ENCODE measurements at regions not wholly inside any gene's neighbourhood (a gene's known extent, or its start where the extent isn't known, plus 50 kb on each side); places are given as distances from the start of the nearest gene placed in this dataset.
"Not testable (repeated sequence)": the region's sequence is repeated elsewhere in the genome, so short reads cannot be mapped to it uniquely, and the experiment has no call there.

DNA sequence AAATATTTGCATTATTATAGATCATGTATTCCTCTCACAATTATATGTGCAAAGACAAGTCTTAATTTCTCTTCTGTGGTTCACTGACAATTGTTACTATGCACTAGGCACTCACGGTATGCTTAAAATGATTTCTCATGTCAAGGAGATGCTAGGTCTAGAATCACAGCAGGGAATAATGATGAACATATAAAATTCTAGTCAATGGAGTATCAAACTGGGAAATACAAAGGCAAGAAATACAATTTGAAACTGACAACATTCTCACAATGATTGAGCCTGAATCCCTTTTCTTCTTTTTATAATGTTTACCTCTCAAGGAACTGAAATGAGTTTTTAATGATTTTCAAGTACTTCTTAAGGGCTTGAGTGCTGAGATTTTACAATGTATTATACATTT, 302.3 kb upstream of the GRAMD2B start:
- Histone ChIP-seq H3K4me1 (no peaks in the 10 kb centered on the region; the same call in 1 of the 2 replicates), H3K9me3 (no peaks in the 10 kb centered on the region), H3K36me3 (no peaks in the 10 kb centered on the region), H3K27me3 (no peaks in the 10 kb centered on the region), H3K4me3 (ENCODE audit: low read depth, low read length) (no peak overlapping the region)
- TF ChIP-seq, protein P1, sequence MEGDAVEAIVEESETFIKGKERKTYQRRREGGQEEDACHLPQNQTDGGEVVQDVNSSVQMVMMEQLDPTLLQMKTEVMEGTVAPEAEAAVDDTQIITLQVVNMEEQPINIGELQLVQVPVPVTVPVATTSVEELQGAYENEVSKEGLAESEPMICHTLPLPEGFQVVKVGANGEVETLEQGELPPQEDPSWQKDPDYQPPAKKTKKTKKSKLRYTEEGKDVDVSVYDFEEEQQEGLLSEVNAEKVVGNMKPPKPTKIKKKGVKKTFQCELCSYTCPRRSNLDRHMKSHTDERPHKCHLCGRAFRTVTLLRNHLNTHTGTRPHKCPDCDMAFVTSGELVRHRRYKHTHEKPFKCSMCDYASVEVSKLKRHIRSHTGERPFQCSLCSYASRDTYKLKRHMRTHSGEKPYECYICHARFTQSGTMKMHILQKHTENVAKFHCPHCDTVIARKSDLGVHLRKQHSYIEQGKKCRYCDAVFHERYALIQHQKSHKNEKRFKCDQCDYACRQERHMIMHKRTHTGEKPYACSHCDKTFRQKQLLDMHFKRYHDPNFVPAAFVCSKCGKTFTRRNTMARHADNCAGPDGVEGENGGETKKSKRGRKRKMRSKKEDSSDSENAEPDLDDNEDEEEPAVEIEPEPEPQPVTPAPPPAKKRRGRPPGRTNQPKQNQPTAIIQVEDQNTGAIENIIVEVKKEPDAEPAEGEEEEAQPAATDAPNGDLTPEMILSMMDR (IDR thresholded peaks at IDR 0.05; ENCODE audit: low read depth, low read length) = no peak
- no peak for DNase-seq

DNA sequence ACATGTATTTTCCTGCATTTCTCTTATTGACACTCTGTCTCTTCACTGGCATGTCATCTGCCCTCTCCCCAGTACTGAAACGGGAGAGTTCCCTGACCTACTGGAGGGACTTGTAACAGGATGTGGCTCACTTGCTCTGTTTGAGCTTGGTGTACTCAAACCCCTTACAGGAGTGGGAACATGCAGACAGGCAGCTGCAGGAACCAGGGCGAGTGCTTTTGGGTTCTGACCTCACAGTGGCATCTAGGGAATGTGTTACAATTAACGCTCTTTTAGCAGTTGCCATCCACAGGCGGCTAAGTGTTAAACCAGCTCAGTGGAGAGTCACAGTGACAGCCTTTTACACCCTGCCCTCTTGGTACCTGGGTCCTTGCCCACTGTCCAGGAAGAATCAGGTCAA, 300.3 kb upstream of the GRAMD2B start:
- Histone ChIP-seq H3K36me3 (no peaks in the 10 kb centered on the region), H3K9me3 (no peaks in the 10 kb centered on the region), H3K27me3 (no peaks in the 10 kb centered on the region), H3K4me3 (ENCODE audit: low read depth, low read length) (no peak overlapping the region), H3K4me1 (no peaks in the 10 kb centered on the region; the same call in 1 of the 2 replicates)
- TF ChIP-seq, protein P1 (IDR thresholded peaks at IDR 0.05; ENCODE audit: low read depth, low read length) = no peak
- DNase-seq = no peak

DNA sequence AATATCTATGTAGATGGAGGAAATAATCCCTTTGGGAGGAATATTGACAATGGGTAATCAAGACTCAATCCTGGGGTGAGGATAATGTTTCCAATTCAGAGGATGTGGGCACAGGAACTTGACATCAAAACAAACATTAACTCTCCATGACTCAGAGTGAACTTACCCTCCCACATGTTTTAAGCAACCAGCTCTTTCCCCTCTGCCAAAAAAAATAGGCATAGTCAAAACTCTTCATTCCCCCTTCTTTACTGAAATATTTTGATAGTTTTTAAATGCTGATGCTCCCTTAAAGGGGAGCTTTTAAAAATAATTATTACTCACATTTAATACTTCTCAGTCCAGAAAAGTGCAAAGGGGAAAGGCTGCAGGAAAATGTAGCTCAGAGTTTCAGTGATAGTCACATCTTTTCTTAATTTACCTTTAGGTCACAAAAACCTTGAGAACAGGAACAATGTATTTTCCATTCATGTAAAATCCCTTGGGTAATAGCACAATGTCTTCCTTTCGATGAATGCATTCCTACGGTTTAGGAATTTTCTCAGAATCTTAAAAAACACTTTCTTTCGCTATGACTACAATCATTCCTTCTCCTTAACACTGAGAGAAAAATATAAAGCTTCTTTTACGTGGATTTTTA, 298.4 kb upstream of the GRAMD2B start:
- Histone ChIP-seq H3K36me3 (no peaks in the 10 kb centered on the region), H3K4me3 (ENCODE audit: low read depth, low read length) (no peak overlapping the region), H3K27me3 (no peaks in the 10 kb centered on the region), H3K9me3 (no peaks in the 10 kb centered on the region), H3K4me1 (no peaks in the 10 kb centered on the region; the same call in 1 of the 2 replicates)
- DNase-seq = no peak
- TF ChIP-seq, protein P1 (IDR thresholded peaks at IDR 0.05; ENCODE audit: low read depth, low read length) = no peak

DNA sequence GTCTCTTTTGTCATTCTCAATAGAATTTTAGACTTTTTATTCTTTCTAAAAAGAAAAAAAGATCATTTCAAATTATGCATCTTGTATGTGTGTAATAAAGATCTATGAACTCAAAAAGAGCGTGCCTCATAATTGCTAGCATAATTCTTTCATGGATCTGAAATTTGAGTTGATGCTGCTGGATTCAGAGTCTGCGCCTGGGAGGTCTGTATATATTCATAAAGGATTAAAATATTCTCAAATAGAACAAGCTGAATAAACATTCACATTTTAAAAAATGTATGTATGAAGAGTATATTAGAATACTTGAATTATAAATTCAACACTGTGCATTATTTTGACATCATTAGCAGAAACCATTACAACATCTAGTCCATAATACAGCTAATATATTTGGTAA, 297.8 kb upstream of the GRAMD2B start:
- no peaks in the 10 kb centered on the region for H3K36me3 ChIP-seq

DNA sequence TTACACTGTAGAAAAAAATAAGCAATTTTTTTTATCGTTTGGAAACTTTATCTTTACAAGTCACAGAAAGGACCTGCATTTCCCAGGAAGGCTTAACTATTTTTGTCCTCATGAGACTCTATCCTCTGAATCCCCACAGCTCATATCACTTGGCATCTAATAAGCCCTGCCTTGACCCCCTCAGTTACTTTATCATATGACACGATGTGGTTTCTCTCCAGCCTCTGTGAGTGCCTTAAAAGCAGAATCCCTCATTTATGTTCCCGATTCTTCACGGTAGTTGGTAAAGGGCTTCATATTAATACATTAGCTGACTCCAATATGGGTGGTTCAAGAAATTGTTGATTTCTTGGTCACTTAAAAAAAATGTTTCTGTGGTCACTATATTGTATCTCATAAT, 296.6 kb upstream of the GRAMD2B start:
- Histone ChIP-seq H3K36me3 (no peaks in the 10 kb centered on the region), H3K9me3 (no peaks in the 10 kb centered on the region), H3K4me1 (no peaks in the 10 kb centered on the region; the same call in 1 of the 2 replicates), H3K4me3 (ENCODE audit: low read depth, low read length) (no peak overlapping the region), H3K27me3 (no peaks in the 10 kb centered on the region)
- TF ChIP-seq, protein P1 (IDR thresholded peaks at IDR 0.05; ENCODE audit: low read depth, low read length) = no peak
- DNase-seq = no peak

More for the DNA sequence above, 297.8 kb upstream of the GRAMD2B start:
- Histone ChIP-seq H3K4me1 (no peaks in the 10 kb centered on the region; the same call in 1 of the 2 replicates), H3K9me3 (no peaks in the 10 kb centered on the region), H3K27me3 (no peaks in the 10 kb centered on the region), H3K4me3 (ENCODE audit: low read depth, low read length) (no peak overlapping the region)
- no peak for DNase-seq
- TF ChIP-seq, protein P1 (IDR thresholded peaks at IDR 0.05; ENCODE audit: low read depth, low read length) = no peak

DNA sequence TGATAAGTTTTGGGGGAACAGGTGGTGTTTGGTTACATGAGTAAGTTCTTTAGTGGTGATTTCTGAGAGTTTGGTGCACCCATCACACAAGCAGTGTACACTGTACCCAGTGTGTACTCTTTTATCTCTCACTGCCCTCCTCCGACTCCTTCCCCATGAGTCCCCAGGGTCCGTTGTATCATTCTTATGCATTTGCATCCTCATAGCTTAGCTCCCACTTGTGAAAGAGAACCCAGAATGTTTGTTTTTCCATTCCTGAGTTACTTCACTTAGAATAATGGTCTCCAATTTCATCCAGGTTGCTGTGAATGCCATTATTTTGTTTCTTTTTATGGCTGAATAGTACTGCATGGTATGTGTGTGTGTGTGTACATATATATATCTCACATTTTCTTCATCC, 295.8 kb upstream of the GRAMD2B start:
- not testable (repeated sequence) for H3K27me3 ChIP-seq; H3K4me3 ChIP-seq (ENCODE audit: low read depth, low read length); H3K4me1 ChIP-seq; H3K36me3 ChIP-seq; DNase-seq; H3K9me3 ChIP-seq
